Right cardiac atrium (tissue), 5 donors: ENCODE measurements at regions not wholly inside any gene's neighbourhood (a gene's known extent, or its start where the extent isn't known, plus 50 kb on each side); places are given as distances from the start of the nearest gene placed in this dataset.

Source experiments
- ATAC-seq, 2 donors: fragments of 200-7000 bp; cut with Tn5 transposase; one replicate each; pipeline versions ENCODE4 v1.8.0 to v1.9.1; 2020; ENCODE audit warnings: moderate library complexity in 2 of 2, mild to moderate bottlenecking in 1 of 2
- DNase-seq, 3 donors: peaks; one replicate each; pipeline ENCODE4 v3.0.0-alpha.2; 2020
- H3K27ac ChIP-seq: one replicate; pipeline ENCODE4 v1.5.1; 2013; ENCODE audit warnings: mild to moderate bottlenecking, low read length, control low read depth, moderate library complexity
- H3K27me3 ChIP-seq: one replicate; pipeline ENCODE4 v1.6.1; 2013; ENCODE audit not compliant: control insufficient read depth, insufficient read depth
- H3K4me1 ChIP-seq: one replicate; pipeline ENCODE4 v1.6.1; 2013; ENCODE audit warnings: low read length; ENCODE audit not compliant: control insufficient read depth, insufficient read depth
- H3K4me3 ChIP-seq: one replicate; pipeline ENCODE4 v1.5.1; 2013; ENCODE audit warnings: low read length, control low read depth
- H3K9me3 ChIP-seq: one replicate; pipeline ENCODE4 v1.6.1; 2013; ENCODE audit warnings: low read length; ENCODE audit not compliant: control insufficient read depth
- WGBS: extraction: QIAGEN DNeasy Blood & Tissue Kit; methylation state at CpG from one replicate; pipeline ENCODE4 v1.1.7; 2013; 5-methylcytosine and 5-hydroxymethylcytosine counted together
- intact Hi-C, 4 donors: fragments of 100-400 bp; cut with DNase I; formaldehyde crosslinking; loops; one replicate each; pipeline versions ENCODE4 v1.11.0 to v1.14.0; 2022 to 2023
- donor health status: healthy with polysubstance abuse.
- donor health status: DM: no; HTN: yes; CAD: no.
- donor health status: DM: no; HTN: no; CAD: no.
- donor health status: DM: no; HTN: yes; CAD: no; lungs with severe emphysema.
- donor health status: DM: yes; HTN: yes; CAD: no.

GRCh38 chr11:70630068-70630467 is 231.7 kb downstream of the CTTN start:
- 93% methylated on average over 9 of the region's 9 CpGs for WGBS

DNA sequence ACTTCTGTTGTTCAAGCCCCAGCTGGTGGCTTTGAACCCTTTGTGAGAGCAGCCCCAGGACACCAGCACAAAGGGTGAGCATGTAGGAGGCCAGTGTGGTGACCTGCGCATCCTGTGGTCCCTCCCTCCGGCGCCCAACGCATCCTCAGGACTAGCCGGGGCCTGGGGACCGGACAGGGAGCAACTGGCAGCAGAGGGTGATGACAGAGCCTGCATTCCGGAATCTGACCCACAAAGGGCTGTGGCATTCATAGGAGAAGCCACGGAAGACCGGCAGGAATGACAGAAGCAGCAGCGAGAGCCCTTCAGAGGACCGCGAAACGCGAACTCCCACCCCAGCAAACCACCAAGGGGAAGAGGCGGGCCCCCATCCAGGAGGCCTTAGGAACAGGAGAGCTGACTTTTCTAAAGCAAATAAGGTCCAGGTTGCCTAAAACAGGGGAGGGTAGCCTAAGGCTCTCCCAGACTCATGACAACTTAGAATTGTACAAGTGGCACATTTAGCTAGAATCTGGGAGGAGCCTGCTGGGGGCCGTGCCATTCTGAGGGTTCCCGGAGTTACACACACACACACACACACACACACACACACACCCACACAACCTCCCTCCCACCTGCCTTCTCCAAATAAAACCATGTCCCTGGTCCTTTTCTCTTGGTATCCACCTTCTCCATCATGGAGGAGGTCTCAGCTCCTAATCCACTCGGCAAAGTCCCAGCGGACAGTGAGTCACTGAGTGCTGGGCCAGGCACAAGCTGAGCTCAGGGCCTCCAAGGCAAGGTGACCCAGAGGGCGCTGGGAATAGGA is 232.7 kb downstream of the CTTN start:
- intact Hi-C loops: no loop called here
- DNase-seq (no peak), ATAC-seq (no peak)
- Histone ChIP-seq H3K4me3 (no peak overlapping the region), H3K4me1 (no peaks in the 10 kb centered on the region), H3K9me3 (no peaks in the 10 kb centered on the region), H3K27me3 (no peaks in the 10 kb centered on the region), H3K27ac (no peak overlapping the region)
- WGBS: 64% methylated on average over 20 of the region's 20 CpGs

More at GRCh38 chr11:70630068-70630467, 231.7 kb downstream of the CTTN start:
- Histone ChIP-seq H3K4me3 (no peak overlapping the region), H3K27me3 (no peaks in the 10 kb centered on the region), H3K4me1 (no peaks in the 10 kb centered on the region), H3K27ac (no peak overlapping the region), H3K9me3 (no peaks in the 10 kb centered on the region)
- intact Hi-C loops: no loop called here
- ATAC-seq (no peak), DNase-seq (no peak)

- 81% methylated on average over 13 of the region's 13 CpGs for WGBS
- Histone ChIP-seq H3K27me3 (no peaks in the 10 kb centered on the region), H3K27ac (no peak overlapping the region), H3K9me3 (no peaks in the 10 kb centered on the region), H3K4me1 (no peaks in the 10 kb centered on the region), H3K4me3 (no peak overlapping the region)
- ATAC-seq: no peak
- DNase-seq: no peak
- intact Hi-C loops: no loop called here
Observed at GRCh38 chr11:70631624-70632047, 233.3 kb downstream of the CTTN start.

DNA sequence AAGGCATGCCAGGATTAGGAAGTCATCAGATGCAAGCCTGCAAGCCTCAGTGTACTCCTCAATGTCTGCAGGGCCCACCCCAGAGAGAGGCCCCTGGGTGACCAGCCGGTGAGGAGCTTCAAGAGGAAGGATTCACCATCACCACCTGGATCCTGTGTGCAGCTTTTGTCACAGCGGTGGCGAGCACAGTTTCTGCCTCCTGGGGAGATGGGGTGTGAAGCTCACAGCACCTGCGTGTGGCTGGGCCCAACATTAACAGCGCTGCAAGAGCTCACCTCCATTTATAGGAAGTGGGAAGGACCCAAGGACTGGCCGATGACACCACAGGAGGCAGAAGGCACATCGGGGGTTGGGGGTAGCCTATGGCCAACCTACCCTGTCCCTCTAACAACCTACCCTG is 235.3 kb downstream of the CTTN start:
- intact Hi-C loops: no loop called here
- Histone ChIP-seq H3K27me3 (no peaks in the 10 kb centered on the region), H3K9me3 (no peaks in the 10 kb centered on the region), H3K4me1 (no peaks in the 10 kb centered on the region), H3K4me3 (no peak overlapping the region), H3K27ac (no peak overlapping the region)
- ATAC-seq (no peak), DNase-seq (no peak)
- WGBS: 80% methylated on average over 7 of the region's 7 CpGs

DNA sequence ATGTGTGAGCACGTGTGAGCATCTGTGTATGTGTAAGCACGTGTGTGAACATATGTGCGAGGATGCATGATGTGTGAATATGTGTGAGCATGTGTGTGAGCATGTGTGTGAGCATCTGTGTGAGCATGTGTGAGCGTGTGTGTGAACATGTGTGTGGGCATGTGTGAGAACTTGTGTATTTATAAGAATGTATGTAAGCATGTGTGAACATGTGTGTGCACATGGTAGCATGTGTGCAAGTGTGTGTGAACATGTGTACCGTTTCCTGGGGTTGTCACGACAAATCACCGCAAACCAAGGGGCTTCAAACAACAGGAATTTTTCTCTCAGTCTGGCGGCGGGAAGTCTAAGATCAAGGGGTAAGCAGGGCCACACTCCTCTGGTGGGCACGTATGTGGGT is 238.3 kb downstream of the CTTN start:
- H3K9me3 ChIP-seq: no peaks in the 10 kb centered on the region
- no peak for ATAC-seq
- intact Hi-C loops: no loop called here
- 95% methylated on average over 10 of the region's 10 CpGs for WGBS
- no peaks in the 10 kb centered on the region for H3K4me1 ChIP-seq
- DNase-seq: no peak
- H3K27me3 ChIP-seq: no peaks in the 10 kb centered on the region
- no peak overlapping the region for H3K4me3 ChIP-seq
- no peak overlapping the region for H3K27ac ChIP-seq

GRCh38 chr11:70637186-70637800 is 239.0 kb downstream of the CTTN start:
- no peaks in the 10 kb centered on the region for H3K27me3 ChIP-seq
- no peak overlapping the region for H3K27ac ChIP-seq
- WGBS: 77% methylated on average over 16 of the region's 16 CpGs
- H3K9me3 ChIP-seq: no peaks in the 10 kb centered on the region
- H3K4me1 ChIP-seq: no peaks in the 10 kb centered on the region
- intact Hi-C loops: no loop called here
- no peak for ATAC-seq
- no peak for DNase-seq
- no peak overlapping the region for H3K4me3 ChIP-seq

DNA sequence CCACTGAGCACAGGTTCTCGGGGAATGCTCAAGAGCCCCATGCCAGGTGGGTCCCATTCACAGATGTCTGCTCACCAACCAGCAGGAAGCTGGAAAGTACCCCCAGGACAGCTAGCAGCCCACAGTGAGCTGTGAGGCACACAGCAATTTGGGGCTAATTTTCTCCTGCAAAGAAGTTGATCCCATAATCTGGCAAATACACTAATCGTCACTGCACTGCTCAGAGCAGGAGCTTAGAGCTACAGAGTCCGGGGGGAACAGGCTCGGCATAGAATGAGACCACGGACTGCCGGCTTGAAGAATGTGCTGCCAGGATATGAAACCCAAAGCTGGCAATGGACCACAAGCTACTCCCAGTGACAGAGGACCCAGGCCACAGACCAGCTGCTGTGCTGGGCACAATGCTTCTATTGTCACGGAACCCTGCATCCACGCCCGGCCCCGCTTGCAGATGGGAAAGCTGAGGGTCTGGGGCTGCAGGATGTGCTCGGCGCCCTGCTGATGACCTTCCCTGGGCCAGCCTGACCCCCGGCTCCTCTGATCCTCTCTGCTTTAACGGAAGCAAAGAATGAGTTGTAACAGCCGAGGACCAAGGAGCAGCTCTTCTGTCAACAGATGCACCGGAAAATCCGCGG is 239.7 kb downstream of the CTTN start:
- no peak for DNase-seq
- intact Hi-C loops: no loop called here
- no peak for ATAC-seq
- H3K4me1 ChIP-seq: no peaks in the 10 kb centered on the region
- no peaks in the 10 kb centered on the region for H3K27me3 ChIP-seq
- 59% methylated on average over 18 of the region's 18 CpGs for whole genome bisulfite sequencing
- H3K4me3 ChIP-seq: no peak overlapping the region
- no peak overlapping the region for H3K27ac ChIP-seq
- H3K9me3 ChIP-seq: no peaks in the 10 kb centered on the region

DNA sequence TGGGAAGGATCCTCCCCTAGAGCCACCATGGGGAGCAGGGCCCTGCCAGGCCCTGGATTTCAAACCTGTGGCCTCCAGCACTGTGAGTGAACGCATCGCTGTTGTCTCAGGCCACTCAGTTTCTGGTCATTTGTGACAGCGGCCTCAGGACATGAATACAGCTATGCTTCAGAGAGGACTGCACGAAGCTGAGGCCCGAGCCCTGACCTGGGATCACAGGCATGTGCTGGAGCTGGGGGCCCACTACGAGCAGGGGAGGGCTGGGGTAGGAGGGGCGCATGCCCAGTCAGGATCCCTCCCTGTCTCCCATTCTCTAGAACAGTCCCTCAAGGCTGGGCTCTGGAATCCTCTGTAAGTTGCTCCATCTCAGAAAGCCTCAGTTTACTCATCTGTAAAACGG is 242.1 kb downstream of the CTTN start:
- Histone ChIP-seq H3K9me3 (no peaks in the 10 kb centered on the region), H3K4me1 (no peaks in the 10 kb centered on the region), H3K4me3 (no peak overlapping the region), H3K27me3 (no peaks in the 10 kb centered on the region), H3K27ac (no peak overlapping the region)
- DNase-seq: no peak
- WGBS: 91% methylated on average over 8 of the region's 8 CpGs
- intact Hi-C loops: no loop called here
- ATAC-seq: no peak

DNA sequence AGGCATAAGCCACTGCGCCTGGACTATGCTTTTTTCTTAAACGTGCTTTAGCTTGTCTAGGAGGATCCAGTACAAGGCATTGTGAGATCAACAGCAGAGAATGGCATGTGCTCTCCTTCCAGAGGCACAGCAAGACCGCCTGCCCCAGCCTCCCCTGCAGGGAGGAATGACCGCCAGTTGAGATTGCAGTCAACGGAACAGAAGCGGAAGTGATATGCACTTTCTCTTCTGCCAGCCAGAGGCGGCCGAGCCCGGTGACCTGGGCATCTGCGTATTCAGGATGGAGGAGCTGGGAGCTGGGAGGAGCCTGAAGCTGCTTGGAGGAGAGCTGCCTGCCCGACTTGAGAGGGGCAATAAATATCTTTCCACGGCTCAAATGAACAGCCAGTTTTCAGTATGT is 243.0 kb downstream of the CTTN start:
- Histone ChIP-seq H3K27me3 (no peaks in the 10 kb centered on the region), H3K4me3 (no peak overlapping the region), H3K9me3 (no peaks in the 10 kb centered on the region), H3K27ac (no peak overlapping the region), H3K4me1 (no peaks in the 10 kb centered on the region)
- no peak for DNase-seq
- intact Hi-C loops: no loop called here
- 36% methylated on average over 12 of the region's 12 CpGs for WGBS
- ATAC-seq: no peak

GRCh38 chr11:70642266-70642665 is 243.9 kb downstream of the CTTN start:
- no peaks in the 10 kb centered on the region for H3K27me3 ChIP-seq
- no peak for ATAC-seq
- H3K4me3 ChIP-seq: no peak overlapping the region
- DNase-seq: no peak
- H3K27ac ChIP-seq: no peak overlapping the region
- no peaks in the 10 kb centered on the region for H3K9me3 ChIP-seq
- WGBS: 64% methylated on average over 14 of the region's 14 CpGs
- no peaks in the 10 kb centered on the region for H3K4me1 ChIP-seq
- intact Hi-C loops: no loop called here

- no peaks in the 10 kb centered on the region for H3K27me3 ChIP-seq
- DNase-seq: no peak
Observed at GRCh38 chr11:70643642-70644041, 245.3 kb downstream of the CTTN start.

More at GRCh38 chr11:70643642-70644041, 245.3 kb downstream of the CTTN start:
- H3K4me3 ChIP-seq: no peak overlapping the region
- H3K9me3 ChIP-seq: no peaks in the 10 kb centered on the region
- no peaks in the 10 kb centered on the region for H3K4me1 ChIP-seq
- H3K27ac ChIP-seq: no peak overlapping the region
- intact Hi-C loops: no loop called here
- 36% methylated on average over 9 of the region's 9 CpGs for WGBS
- no peak for ATAC-seq
